Brain pericyte (primary cell): ENCODE measurements at regions not wholly inside any gene's neighbourhood (a gene's known extent, or its start where the extent isn't known, plus 50 kb on each side); places are given as distances from the start of the nearest gene placed in this dataset.
"Not testable (repeated sequence)": the region's sequence is repeated elsewhere in the genome, so short reads cannot be mapped to it uniquely, and the experiment has no call there.

Experiments
- DNase-seq: peaks from one replicate; pipeline ENCODE4 v3.0.0-alpha.2; 2012; ENCODE audit warnings: low read depth, low spot score

GRCh38 chr9:30504502-30504905 lies 1879.9 kb upstream of the ACO1 start:
- DNase-seq: no peak

- no peak for DNase-seq
Observed at GRCh38 chr9:30505311-30505710, 1879.1 kb upstream of the ACO1 start.

GRCh38 chr9:30506749-30507148 lies 1877.7 kb upstream of the ACO1 start:
- no peak for DNase-seq

- no peak for DNase-seq
Observed at GRCh38 chr9:30507166-30507565, 1877.3 kb upstream of the ACO1 start.

DNA sequence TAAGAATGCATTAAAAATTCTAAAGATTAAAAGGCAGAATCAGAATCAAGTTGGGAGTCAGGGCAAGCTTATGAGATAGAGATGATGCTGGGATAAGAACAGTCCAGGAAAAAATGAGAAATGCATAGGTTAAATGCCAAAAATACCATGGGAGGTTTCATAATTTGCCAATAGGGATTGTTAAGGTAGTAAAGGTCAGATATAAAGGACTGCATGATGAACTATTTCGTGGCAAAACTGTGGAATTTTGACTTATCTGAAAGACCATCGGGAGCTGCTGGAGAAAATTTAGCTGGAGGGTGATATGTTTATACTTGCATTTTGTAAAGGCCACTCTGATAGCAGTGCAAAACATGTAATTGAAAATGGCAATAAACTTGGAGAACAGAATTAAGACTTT lies 1872.8 kb upstream of the ACO1 start:
- DNase-seq: no peak

DNA sequence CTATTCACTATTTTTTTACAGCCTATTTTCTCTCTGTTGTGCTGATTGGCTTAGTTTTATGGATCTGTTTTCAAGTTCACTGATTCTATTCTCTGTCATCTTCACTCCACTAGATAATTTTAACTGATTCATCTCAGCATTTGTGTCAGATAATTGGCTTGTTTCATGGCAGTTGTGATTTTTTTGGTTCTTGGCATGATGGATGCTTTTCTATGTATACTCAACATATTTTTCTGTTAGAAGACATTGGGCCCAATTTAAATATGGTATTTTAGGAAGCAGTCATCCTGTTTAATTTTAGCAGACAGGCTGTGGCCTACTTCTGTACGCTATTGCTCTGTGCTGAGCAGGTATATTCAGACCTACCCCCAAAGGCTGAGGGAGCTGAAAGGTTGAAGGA lies 1865.3 kb upstream of the ACO1 start:
- no peak for DNase-seq

DNA sequence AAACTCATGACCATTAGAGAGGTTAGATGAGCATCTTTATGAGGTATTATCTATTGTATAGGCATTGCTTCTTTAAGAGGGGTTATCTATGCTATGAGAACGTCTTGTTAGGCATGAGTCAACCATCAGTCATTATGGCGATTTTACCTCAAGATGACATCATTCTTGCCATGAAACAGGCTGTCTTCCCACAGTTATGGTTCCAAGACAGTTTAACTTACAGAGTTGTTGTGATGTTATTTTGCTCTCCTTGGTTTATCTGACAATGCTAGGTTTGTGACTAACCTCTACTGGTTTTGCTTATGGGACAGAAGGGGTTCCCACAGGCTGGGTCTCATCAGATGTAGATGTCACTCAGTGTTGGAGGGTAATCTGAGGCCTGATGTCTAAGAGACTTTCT lies 1864.7 kb upstream of the ACO1 start:
- no peak for DNase-seq

DNA sequence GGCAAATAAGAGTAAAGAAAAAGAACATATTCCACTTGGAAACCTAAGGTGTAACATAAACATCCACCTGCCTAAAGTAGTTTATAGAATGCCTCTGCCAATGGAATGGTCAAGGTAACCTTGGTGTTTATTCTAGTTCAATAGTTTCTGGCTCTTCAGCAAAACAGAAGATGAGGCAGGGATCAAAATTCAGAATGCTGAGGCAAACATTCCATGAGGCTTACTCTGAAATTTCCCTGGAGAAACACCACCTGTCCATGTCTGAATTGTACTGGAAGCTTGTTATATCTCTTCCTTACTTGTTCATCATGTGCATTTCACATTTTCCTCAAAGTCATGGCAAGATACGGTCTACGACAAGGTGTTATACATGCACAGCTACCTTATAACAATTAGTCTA lies 1862.4 kb upstream of the ACO1 start:
- DNase-seq: no peak

DNA sequence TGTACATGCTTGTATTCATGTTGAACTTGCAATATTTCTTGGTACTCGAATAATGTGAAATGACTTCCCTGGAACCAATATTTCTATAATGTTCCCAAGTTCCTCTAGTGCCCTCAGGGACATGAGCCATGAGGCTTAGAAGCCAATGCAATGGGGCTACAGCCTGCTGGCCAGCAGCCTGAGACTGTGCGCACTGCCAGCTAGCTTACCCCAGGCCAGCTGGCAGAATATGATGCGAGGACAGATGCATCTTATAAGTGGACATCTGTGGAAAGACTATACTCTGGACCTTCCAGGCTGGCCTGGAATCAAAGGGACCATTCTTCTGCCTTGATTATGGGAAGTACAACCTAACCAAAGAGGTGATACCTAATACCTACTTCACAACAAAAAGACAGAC lies 1862.0 kb upstream of the ACO1 start:
- DNase-seq: no peak

GRCh38 chr9:30524311-30524710 lies 1860.1 kb upstream of the ACO1 start:
- DNase-seq: no peak

DNA sequence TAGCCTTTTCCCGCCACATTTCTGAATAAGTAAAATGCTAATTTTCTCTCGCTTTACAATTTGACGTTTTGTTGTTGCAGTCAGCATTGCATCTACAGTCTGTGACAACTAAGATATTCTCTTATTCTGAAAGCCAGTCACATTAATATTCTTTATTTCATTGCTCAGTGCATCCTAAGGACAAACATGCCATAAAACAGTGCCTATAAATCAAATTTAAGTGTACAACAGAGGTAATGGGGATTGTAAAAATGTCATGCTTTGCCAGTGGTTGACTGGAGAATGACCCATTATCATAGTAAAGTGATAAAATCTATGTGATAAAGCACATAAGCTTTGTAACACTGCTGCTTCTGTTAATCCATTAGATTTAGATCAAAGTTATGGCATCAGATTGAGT lies 1850.0 kb upstream of the ACO1 start:
- DNase-seq: no peak

GRCh38 chr9:30534896-30535295 lies 1849.5 kb upstream of the ACO1 start:
- DNase-seq: no peak

- DNase-seq: no peak
Observed at GRCh38 chr9:30536494-30536893, 1847.9 kb upstream of the ACO1 start.

DNA sequence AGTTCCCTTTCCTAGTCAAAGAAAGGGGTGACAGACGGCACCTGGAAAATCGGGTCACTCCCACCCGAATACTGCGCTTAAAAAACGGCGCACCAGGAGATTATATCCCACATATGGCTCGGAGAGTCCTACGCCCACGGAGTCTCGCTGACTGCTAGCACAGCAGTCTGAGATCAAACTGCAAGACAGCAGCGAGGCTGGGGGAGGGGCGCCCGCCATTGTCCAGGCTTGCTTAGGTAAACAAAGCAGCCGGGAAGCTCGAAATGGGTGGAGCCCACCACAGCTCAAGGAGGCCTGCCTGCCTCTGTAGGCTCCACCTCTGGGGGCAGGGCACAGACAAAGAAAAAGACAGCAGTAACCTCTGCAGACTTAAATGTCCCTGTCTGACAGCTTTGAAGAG lies 1844.7 kb upstream of the ACO1 start:
- DNase-seq: not testable (repeated sequence)

DNA sequence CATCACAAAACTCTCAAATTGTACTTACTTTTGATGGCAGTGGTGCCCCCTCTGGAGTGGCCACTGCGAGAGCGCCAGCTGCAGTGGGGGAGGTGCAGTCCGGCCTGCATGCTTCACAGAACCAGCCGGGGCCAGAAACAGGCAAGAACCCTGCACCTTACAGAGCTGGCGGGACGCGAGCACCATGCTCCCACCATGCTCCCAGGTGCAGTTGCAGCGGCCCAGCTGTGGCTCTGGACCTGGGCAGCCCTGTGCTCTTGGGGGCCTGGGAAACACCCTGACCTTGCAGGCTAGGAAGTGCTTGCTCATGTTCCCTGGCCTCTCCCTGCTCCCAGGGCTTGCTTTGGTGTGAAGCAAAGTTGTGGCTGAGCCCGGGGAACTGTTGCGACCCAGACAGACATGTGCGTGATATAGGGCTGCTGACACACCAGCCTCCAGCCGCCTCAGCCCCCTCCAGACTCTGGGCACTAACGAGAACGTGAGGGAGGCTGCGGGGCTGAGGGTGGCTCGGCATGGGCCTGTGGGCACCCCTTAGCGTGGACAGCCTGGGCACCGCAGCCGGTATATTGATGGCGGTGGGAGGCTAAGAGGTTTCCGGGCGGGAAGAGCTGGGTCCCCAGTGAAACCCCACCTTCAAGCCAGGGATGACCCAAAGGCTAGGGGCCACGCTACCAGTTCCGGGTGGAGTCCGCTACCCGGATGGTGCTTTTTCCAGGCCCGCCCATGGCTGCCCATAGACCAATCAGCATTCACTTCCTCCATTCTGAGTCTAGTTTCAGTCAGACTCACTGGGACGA lies 1809.9 kb upstream of the ACO1 start:
- no peak for DNase-seq

DNA sequence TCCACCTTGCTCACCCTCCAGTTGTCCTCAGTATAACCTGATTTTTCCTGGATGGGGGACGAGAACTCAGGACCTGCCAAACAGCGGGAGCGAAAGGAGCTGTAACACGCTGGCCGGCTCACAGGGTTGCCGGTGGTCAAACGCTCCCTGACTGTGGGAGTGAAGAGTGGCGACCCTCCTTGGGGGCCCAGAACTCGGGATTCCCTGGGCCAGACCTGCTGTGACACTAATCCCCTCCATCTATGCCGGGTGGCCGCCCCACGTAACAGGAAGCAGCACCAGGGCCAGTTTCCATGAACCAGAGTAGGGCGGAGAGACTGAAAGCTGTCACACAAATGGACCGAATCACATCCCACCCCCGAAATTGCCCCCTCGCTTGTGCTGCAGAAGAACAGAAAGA lies 1809.2 kb upstream of the ACO1 start:
- no peak for DNase-seq

GRCh38 chr9:30575691-30576090 lies 1808.8 kb upstream of the ACO1 start:
- DNase-seq: no peak

GRCh38 chr9:30579810-30580209 lies 1804.6 kb upstream of the ACO1 start:
- no peak for DNase-seq

DNA sequence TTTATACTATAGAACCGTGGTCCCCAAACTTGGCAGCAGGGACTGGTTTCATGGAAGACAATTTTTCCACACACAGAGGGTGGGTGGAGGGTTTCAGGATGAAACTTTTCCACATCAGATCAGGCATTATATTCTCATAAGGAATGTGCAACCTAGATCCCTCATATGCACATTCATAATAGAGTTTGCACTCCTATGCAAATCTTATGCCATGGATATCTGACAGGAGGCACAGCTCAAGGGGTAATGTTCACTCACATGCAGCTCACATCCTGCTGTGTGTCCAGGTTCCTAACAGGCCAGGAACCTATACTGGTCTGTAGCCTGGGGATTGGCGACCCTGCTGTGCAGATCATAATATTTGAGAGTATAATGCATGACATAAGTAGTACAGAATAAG lies 1802.2 kb upstream of the ACO1 start:
- DNase-seq: no peak

DNA sequence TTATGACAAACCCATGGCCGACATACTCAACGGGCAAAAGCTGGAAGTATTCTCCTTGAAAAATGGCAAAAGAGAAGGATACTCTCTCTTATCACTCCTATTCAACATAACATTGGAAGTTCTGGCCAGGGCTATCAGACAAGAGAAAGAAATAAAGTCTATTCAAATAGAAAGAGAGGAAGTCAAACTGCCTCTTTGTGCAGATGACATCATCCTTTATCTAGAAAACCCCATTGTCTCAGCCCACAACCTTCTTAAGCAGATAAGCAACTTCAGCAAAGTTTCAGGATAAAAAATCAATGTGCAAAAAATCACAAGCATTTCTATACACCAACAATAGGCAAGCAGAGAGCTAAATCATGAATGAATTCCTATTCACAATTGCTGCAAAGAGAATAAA lies 1799.9 kb upstream of the ACO1 start:
- no peak for DNase-seq

DNA sequence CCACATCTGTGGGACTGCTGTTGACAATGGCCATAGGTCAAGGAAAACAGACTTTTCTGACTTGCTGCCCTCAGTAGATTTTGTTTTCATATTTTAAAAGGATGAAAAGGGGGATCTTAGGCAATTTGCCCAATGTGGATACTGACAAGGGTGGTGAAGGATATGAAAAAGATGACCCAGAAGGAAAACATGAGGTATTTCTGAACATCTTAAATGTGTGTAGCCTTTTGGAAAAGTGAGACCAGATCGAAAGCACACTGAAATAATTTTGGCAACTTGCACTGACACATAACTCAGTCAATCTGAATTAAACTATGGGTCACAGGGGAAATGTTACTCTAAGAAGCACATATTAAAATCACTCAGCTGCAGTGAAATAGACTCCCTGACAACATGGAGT lies 1793.0 kb upstream of the ACO1 start:
- no peak for DNase-seq

GRCh38 chr9:30597608-30598007 lies 1786.8 kb upstream of the ACO1 start:
- DNase-seq: no peak

GRCh38 chr9:30605936-30606335 lies 1778.5 kb upstream of the ACO1 start:
- DNase-seq: no peak

DNA sequence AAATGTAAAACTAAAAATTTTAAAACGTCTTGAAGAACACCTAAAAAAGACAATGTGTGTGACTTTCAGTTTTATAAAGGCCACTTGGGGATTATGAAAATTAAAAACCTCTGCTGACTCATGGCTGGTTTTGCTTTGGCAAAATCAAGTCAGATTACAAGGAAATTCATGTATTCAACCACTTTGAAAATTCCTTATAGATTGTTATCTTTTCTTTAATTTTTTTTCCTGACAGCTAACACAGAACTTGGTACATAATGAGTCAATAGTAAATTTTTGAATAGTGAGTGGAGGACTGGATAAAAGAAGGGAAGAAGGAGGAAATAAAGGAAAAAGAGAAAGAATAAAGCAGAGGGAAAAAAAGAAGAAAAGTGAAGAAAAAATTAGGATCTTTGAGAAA lies 1774.7 kb upstream of the ACO1 start:
- no peak for DNase-seq
